GM19035 (cell line): ENCODE measurements at regions not wholly inside any gene's neighbourhood (a gene's known extent, or its start where the extent isn't known, plus 50 kb on each side); places are given as distances from the start of the nearest gene placed in this dataset.
"Not testable (repeated sequence)": the region's sequence is repeated elsewhere in the genome, so short reads cannot be mapped to it uniquely, and the experiment has no call there.

ENCODE experiments used
- ATAC-seq: cut with Tn5 transposase; IDR thresholded peaks from one replicate; pipeline ENCODE4 v1.9.1; 2021; ENCODE audit not compliant: unreplicated experiment

DNA sequence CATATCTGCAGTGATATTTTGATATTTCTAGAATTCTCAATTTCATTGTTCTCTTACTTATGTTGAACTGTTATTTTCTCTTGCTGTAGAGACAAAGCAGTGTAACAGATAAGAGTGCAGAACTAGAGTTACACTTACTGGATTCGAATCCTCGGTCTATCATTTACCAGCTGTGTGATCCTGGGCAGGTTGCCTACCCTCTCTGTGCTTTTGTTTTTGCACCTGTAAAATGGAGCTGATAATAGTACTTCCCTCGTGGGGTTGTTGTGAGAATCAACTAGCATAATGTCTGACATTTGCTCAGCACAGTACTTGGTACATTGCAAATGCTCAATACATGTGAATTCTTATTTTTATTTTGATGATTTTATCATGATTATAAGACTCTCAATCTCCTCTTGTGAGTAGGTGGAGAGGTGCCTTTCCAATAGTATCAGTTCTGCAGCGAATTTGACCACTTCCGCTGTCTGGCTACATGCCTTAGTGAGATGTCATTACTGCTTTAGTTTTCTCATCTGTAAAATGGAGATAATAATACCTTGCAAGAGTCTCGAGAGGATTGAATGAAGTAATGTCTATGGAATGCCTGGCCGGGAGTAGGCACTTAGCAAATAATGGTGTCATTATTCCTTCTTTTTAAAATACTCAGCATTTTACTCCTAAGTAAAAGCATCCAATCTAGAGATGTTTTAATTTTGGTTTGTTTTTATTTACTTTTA lies 312.2 kb upstream of the MAF start:
- ATAC-seq = no peak

DNA sequence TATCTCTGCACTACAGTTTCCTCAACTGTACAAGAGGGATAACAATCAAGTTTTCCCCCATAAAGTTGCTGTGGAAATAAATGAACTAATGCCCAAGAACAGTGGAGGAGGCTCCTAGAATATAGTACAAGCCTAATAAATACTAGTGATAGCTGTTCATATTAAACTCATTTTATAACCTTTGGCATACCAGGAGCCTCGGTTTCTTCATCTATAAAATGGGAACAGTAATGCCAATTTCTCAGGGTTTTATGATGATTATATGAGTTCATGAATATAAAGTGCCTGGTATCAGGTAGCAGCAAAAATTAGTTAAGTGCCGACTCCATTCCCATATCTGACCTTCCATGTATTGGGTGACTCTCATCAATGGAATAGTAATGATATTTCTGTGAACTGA lies 311.1 kb upstream of the MAF start:
- no peak for ATAC-seq

DNA sequence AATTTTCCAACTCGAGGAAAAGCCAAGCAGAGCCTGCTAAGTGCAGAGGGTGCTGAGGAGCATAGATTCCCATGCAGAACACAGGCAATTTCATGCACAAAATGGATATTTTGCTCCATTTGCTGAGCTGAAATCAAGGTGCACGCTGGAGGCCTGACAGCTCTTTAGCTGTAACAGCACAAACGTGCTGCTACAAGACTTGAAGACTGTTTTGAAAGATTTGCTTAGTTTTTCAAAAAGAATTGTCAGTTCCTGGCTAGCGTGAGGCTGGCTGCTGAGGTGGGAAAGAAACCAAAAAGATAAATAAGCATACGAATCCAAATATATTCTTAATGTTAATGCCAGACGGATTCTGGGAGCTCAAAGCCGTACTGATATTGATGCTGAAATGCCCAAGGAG lies 309.0 kb upstream of the MAF start:
- ATAC-seq = no peak

DNA sequence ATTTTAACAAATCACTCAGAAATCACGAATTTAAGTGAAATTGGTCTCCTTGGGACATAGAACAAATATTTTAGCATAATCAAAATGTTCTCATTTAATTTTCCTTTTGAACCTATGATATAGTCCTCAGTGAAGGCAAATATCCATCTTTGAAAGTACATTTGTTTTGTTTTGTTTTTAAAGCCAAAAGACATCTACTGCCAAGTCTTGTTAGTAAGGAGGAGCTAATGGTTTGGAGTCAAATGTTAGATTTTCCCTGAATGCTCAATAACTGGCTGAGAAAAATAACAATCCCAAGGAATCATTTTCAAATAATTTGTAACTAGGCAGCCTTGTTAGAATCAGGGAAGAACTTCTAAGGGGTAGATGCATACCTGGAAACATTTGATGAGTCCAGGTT lies 302.9 kb upstream of the MAF start:
- ATAC-seq = no peak

DNA sequence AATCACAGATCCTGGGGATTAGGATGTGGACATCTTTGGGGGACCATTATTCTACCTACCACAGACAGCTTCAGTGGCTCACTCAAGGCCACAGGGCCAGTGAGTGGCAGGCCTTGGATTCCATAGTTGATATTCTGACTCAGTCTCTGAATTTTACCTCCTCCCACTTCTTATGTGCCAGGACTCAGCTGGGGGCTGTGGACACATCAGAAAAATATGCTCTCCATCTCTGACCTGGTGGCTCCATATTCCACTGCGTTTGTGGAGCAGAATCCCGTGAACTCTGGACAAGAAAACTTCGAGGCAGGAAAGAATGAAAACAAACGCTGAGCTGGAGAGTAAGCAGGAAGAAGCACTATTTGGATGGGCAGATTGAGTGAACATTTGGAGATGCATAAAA lies 301.8 kb upstream of the MAF start:
- ATAC-seq = no peak

DNA sequence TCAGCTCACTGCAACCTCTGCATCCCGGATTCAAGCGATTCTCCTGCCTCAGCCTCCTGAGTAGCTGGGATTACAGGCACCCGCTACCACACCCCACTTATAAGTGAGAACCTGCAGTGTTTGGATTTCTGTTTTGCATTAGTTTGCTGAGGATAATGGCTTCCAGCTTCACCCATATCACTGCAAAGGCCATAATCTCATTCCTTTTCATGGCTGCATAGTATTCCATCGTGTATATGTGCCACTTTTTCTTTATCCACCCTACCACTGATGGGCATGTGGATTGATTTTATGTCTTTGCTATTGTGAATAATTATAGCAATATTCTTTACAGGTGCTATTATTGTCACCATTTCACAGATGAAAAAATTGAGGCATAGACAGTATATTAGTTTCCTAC lies 301.0 kb upstream of the MAF start:
- ATAC-seq = no peak

DNA sequence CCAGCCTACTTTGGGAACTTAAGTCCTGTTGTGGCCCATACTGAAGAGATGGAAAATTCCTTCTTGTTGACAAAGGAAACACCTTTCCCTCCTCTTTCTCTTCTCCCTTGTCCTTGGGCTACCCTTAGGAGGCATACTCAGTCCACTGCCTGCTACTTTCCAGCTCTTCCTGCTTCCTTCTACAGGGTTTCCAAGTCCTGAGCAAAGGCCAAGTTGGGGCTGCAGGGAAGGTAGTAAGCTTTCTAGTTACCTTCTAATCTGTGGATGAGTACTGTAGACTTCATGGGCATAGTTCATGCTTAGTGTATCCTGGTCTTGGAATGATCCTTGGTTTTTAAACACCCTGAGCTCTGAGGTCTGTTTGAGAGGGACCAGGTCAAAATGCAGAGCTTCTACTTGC lies 299.2 kb upstream of the MAF start:
- no peak for ATAC-seq

DNA sequence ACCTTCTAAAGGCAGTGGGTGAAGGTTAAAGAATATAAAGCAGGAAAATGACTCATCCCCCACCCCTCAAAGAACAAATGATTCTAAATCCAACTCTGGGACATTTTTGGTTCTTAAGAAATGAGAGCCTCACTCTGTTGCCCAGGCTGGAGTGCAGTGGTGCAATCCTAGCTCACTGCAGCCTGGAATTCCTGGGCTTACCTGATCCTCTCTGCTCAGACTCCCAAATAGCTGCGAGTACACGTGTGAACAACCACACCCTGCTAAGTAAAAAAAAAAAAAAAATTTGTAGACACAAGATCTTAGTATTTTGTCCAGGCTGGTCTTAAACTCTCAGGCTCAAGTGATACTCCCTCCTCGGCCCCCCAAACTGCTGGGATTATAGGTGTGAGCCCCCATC lies 298.8 kb upstream of the MAF start:
- no peak for ATAC-seq

DNA sequence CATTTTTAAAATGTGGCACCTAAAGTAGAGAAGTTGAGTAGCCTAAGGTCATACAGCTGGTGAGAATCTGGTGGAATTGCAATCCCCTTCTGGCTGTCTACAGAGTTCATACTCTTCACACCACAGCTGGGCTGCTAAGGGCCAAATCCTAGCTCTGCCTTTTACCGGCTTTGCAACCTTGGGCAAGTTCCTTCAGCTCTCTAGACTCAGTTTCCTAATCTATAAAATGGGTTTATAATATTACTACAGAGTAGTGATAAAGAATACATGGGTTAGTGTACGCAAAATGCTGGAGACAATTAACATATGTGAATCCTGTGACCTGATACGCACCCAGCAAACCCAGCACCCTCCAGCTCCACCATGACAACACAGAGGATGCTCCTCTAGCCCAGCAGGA lies 298.2 kb upstream of the MAF start:
- ATAC-seq = no peak

DNA sequence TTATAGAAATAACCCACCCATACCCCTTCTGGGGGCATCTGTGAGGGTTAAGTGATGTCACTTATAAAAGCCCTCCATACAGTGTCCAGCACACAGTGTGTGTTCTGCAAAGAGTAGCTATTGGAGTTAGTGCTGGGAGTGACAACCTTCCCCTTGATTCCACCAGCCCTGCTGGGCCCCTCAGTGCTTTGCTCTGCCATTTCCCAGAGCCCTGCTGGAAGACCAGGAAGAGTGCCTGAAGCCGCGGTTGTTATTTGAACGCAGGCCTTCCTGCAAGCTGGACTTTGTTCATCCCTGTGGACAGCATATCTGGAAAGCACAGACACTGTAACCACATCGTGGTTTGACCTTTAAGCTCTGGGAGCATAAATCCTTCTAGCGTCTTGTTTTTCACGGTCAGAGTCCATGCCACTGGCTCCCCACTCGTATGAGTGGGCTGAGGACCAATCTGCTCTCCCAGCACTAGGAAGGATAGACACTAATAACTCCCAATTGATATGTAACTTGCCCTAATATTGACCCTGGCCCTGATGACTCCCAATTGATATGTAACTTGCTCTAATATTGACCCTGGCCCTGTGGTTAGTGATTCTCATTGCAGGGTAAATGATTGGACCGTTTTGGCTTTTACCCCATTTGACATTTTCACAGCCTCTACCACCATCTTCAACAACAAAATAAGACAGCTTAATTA lies 297.1 kb upstream of the MAF start:
- ATAC-seq = no peak

DNA sequence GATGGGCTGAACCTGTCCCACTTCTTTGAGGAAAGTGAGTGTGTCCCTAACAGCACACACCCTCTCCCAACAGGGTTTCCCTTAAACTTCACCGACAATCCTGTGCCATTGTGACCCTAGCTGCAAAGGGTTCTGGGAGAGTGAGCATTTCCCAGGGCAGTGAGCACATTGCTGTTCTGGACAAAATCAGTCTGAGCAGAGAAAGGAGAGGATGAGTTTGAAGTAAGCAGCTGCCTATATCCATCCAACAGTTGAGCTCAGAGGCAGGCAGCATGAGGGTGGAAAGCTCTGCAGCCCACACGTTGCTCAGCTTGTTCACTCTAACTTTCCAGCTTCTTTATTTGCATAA lies 296.5 kb upstream of the MAF start:
- ATAC-seq = no peak

DNA sequence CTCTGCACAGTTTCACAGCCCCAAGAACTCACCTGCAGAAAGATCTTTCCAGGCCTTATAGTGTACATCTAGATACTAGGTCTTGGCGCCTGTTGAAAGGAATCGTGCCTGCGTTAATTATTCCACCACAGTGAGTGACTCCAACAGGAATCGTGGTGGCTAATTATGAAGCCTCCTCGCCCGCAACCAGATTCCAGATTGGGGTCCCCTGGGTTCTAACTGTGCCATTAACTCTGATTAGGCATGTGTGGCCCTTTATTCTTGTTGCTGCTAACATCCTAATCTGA lies 295.3 kb upstream of the MAF start:
- ATAC-seq = no peak

DNA sequence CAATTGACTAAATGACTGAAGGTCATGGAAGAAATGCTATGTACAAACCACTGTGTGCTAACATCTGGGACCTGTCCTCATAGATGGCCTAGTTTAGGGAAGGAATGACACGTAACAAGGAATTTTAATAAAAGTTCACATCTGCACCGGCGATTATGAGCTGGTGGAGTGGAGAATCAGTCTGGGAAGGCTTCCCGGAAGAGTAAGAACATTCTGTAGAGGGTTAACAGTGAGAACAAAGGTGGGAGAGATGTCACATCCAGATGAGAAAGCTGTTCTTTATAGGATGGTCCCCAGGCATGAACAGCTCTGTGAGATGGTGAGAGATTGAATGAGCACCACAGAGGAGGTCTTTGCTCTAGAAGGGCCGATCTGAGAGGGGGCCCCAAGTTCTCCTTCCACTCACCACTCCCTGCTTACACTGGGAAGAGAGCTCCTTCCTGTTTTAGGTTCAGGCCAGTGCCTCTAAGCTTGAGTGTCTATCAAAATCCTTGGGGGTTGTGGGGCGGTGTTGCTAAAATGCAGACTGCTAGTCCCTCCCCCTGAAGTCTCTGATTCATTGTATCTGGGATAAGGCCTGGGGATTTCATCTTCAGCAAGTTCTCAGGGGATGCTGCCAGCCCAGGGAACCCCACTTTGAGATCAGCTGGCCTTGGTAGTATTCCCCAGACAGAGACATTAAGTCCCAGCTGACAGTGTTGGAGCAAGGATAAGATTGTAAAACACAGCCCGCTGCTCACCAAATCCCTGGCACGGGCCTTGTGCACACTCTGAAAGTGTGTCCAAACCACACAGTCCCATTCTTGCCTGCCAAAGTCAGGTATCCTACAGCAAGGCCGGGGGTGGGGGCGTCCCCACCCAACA lies 294.7 kb upstream of the MAF start:
- ATAC-seq = no peak

DNA sequence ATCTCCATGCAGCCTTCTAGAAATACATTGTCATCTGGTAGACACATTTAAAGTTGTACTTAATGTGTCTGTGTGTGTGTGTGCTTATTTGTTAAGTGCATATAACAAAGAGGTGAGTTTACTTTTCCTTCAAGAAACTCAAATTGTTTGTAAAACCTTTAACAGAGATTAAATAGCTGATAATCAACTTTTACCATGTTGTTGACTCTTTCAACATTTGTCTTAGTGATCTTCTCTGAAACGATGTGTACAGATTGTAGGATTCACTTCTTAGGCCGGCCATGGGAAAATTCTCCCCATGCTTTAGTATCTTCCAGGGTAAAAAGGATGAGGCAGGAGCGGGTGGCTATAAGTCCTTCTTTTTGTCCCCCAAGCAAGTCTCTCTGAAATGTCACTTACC lies 292.9 kb upstream of the MAF start:
- no peak for ATAC-seq

DNA sequence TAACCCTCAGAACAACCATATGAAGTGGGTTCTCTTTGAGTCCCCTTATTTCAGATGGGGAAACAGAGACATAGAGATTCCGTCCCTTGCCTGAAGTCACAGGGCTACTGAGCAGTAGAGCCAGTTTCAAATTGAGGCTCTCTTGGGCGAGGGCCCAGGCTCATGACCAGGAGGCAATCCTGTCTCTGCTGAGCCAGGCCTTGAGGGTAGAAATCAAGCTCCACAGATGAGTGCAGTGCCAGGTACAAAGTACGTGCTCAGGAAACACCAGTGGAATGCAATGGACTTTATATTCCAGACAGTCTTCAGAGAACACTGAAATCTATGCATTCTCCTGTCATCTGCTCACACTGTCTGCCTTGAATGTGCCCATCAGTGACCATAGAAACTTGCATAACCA lies 291.7 kb upstream of the MAF start:
- no peak for ATAC-seq

DNA sequence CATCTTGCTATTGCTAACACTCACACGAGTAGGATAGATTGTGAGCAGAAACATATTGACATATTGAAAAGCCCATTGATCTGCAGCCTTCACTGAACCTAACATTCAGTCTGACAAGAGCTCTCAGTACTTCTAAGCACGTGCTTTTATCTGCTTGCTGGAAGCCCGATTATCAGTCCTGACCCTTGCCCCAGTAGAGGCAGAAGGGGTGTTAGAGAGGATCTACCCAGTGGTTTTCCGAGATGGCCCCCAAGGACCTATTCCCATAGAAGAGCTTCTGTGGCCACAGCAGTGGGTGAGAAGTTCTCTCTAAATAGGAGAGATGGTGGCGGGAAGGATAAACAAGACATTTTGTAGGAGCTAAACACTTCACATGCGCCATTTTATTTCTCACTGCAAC lies 290.9 kb upstream of the MAF start:
- no peak for ATAC-seq

DNA sequence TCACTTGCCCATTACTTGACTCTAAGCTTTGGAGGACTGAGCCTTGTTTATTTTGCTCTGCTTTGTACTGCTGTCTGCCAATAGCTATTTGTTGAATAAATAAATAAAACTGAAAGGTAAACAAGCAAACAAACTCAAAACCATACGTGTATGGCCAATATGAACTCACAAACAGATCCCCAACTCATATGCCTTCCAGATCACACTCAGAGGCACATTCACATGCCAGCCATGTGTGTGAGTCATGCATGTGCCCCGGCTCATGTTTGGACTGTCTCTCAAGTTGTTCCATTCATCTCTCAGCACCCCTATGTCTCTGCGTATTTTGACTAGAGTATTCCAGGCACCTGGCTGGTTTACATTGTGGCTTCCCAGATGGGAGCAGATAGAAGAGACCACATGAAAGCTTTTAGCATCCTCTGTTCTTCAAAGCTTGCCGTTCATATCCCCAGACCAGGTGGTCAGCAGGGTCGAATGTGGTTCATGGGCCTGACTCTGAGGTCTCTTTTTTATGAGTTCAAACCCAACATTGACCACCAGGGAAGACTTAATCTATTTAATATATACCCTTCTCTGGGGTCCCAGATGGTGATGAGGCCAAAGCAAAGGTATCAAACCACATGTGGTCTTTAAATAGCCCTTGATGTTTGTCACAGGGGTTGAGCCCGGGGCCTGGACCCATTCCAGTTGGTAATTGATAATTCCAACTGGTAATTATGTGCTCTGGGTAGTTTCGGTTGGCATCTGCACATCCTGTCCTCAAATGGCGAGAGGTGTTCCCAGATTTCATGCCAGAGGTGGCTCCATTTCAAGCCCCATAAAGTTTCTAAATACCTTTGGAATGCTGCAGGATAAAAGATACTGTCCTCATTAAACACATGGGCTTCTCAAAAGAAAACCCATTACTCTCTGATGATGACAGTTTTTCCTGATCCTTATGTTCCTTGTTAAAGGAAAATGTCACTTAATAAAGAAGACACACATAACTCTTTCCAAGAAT lies 287.3 kb upstream of the MAF start:
- ATAC-seq = no peak

DNA sequence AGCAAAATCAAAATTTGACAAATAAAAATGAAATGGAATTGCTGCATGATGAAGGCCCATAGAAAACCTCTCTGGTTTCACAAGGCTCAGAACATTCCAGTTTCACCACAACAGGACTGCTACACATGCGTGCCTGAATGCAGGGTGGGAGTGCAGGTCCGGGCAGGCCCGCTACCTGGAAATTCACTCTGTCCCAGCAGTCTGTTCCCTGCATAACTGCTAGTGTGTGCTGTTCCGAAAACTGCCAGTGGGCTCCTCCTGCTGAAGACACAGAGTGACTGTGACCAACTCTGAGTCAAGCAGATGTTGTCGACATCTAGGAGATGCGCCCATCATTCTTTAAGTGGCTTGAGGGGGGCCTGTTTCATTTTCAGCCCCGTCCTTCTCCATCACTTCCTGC lies 284.8 kb upstream of the MAF start:
- ATAC-seq = no peak

DNA sequence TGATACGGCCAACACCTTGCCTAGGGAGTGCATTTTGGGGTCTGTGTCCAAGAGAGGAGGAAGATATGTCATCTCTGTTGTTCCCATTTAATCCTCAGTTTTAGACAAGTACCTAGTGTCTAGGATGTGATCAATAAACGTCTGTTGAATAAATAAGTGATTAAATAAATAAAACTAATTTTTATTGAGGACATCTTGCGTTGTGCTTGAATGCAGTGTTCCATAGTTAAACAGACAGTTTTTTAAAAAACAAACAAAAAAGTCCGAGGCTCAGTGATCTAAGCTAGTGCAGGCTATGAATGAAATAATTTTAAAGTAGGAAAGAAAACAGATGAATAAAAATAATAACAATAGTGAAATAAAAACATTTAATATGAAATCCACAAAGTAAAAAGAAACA lies 283.0 kb upstream of the MAF start:
- ATAC-seq = no peak

DNA sequence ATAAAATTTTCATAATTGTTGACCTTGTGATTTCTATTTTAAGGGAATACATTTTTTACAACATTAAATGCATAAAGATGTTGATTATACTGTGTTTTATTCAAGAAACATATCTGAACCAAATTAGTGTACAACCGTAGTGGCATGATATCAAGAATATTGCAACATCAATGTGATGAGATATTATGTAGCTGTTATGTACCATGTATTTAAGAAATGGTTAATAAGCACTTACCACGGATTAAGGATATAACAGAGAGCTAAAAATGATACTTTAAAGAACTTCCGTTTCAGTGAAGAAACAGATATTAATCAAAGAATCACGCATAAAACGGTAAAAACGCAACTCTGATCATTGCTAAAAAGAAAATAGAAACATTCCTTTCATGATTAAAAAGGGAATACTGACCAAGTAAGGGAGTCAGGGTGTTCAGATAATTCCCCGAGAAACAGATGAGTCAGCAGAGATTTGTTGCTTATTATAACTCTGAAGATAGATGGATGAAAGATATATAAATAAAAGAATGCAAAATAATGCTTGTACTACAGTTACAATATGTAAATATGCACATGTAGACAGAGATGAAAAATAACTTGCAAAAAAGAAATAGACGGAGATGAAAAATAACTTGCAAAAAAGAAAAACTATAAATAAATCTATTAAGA lies 281.9 kb upstream of the MAF start:
- no peak for ATAC-seq

DNA sequence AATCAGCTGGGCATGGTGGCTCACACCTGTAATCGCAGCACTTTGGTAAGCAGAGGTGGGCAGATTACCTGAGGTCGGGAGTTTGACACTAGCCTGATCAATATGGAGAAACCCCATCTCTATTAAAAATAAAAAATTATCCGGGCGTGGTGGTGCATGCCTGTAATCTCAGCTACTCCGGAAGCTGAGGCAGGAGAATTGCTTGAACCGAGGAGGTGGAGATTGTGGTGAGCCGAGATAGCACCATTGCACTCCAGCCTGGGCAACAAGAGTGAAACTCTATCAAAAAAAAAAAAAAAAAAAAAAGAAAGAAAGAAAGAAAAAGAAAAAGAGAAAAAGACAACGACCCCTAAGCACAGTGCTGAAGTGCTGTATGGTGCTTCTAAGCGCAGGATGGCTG lies 280.6 kb upstream of the MAF start:
- ATAC-seq = not testable (repeated sequence)
